GM18909 (cell line): ENCODE measurements at regions not wholly inside any gene's neighbourhood (a gene's known extent, or its start where the extent isn't known, plus 50 kb on each side); places are given as distances from the start of the nearest gene placed in this dataset.

Experiments
- ATAC-seq: cut with Tn5 transposase; IDR thresholded peaks from one replicate; pipeline ENCODE4 v1.9.1; 2021; ENCODE audit warnings: mild to moderate bottlenecking; ENCODE audit not compliant: unreplicated experiment, poor library complexity

DNA sequence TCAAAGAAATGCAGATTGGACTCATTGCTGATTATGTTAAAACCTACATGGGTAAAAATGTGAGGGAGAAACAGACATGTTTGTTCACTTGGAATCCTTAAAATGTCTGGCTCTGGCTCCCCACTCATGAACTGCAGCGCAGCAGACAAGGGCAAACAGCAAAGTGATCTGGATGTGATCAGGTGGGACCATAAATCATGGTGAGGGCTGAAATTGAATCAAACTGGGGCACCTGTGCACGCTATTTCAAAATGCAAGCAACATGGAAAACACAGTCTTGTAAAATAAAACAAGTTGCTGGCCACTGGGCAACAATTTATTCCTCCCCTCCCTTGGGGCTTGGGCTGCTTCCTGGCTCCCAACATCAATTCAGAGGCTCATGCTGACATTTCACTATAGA is 373.4 kb downstream of the SEC16B start:
- ATAC-seq, result no peak

DNA sequence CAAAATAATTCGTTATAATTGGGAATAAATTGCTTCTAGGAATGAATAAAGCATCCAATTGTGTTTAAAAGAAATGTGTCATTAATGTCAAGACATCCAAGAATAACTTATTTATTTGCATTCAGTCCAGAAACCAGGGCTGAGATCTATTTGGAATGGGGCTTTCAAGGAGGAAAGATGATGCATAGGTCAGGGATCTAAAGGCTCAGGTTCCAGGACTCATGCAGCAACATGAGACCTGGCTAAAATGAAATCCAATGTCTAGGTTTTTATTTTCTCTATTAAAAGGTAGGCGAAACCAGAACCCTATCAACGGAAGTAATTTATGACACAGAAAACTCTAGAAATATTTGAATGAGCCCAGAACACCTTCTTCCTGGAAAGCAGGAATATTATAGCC is 376.8 kb downstream of the SEC16B start:
- no peak for ATAC-seq

- no peak for ATAC-seq
Measured at GRCh38 chr1:177592624-177593023, 377.2 kb downstream of the SEC16B start.

GRCh38 chr1:177591155-177591554 is 378.7 kb downstream of the SEC16B start:
- no peak for ATAC-seq

GRCh38 chr1:177589166-177589565 is 380.7 kb downstream of the SEC16B start:
- no peak for ATAC-seq

GRCh38 chr1:177586429-177586828 is 383.4 kb downstream of the SEC16B start:
- no peak for ATAC-seq

DNA sequence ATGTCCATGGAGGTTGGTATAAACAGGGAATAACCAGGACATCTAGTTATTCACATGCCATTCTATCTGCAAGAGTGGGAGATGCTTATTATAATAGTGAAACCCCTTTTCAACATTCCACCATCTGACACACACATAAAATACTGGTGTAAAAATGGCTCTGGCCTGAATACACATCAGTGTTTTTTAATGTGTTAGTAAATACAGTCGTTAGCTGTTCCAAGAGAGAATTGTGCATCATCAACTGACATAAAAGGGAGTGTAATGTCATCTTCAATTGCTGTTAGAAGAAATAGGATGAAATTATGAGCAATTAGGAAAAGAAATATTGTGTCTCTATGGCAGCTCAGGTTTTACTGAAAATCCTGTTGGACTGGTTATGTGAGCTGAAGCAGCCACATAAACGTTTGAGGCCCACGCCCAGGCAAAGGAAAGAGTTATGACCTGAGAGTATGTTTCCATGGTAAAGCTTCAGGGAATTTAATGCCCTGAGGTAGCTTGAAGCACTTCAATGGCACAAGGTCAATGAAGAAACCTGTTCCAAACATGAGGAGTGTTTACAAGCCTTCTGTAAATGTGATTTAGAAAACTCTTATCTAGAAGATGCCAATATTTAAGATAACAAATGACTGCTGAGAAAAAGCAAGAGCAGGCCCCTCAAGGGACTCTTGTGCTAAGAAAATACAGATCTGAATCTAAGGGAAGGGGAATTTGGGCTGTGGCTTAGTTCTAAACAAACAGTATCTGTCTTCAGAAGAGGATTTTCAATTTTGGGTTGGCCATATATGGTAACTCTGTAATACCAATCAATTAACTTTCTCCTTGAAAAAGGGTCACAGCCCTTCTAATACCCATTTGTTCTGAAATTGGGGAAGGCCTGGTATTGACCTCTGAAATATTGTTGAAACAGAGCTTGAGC is 384.3 kb downstream of the SEC16B start:
- ATAC-seq, result no peak

- ATAC-seq, result no peak
Measured at GRCh38 chr1:177573901-177574300, 396.0 kb downstream of the SEC16B start.

- no peak for ATAC-seq
Measured at GRCh38 chr1:177571485-177572076, 398.3 kb downstream of the SEC16B start.

DNA sequence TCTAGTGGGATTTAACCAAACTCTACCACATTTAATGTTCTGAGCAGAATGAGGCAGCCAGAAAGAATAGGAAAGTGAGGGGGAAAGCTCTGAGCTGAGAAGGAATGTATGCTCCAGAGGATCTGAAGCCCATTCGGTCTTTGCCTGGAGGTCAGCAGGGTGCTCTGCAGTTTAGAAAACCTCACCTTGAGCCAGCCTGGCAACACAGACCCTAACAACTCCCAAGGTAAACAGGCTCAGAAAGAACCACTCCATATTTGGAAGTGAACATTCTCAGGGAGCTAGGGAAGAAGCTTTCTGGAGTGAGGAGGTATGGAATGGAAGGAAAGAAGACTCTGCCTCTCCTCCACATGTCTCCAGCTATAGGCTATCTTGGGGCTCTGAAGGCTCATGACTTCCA is 398.8 kb downstream of the SEC16B start:
- ATAC-seq, result no peak

DNA sequence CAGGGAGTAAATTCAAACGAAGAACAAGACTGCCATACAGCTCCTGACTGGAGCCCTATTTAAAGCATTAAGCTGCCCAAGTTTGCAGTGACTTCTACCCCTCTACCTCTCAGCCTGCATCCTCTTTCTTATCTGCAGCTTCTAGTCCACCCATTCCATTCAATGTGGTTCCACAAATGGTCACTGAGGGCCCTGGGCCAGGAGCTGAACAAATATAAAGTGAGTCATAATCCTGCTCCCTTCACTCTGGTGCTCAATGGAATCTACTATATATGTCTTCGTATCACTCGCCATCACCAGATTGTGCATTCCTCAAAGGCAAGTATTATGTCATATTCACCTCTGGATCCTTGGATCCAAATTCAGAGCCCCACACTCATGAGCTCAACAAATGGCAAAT is 398.7 kb downstream of the BRINP2 start:
- ATAC-seq, result no peak

- no peak for ATAC-seq
Measured at GRCh38 chr1:177568622-177569021, 397.9 kb downstream of the BRINP2 start.

DNA sequence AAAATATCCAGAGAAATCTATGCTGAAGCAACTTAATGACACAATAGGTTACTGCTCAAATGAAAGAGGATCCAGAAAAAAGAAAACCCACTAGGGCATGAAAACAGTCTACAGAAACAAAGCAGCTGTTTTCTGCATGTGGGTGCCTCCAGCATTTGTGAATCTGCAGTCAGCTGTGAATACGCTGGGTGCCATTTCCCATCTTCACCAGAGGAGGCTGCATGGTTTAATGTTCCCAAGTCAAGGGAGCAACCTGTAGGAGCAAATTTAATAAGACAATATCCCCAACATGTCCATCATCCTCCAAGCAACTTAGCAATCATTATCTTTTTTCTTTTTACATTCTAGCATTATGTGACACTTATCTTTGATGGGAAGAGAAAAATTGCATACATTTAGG is 396.6 kb downstream of the BRINP2 start:
- ATAC-seq, result no peak

DNA sequence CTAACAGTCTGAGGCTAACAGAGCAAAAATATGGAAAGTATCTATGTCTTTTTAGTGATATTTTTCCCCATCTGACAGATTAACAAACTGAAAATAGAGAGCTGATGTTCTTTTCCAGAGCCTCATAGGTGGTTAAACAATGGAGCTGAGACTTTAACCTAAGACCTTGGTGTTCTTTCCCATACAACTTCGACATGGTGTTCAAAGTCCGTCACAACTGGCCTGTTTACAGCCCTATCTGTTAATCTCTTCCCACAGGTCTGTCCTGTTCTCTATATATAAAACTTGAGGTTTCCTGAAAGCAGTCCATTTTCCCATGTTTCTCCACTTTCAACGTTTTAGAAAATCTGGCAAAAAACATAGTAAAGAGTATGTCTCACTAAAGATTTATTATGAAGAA is 395.7 kb downstream of the BRINP2 start:
- no peak for ATAC-seq

DNA sequence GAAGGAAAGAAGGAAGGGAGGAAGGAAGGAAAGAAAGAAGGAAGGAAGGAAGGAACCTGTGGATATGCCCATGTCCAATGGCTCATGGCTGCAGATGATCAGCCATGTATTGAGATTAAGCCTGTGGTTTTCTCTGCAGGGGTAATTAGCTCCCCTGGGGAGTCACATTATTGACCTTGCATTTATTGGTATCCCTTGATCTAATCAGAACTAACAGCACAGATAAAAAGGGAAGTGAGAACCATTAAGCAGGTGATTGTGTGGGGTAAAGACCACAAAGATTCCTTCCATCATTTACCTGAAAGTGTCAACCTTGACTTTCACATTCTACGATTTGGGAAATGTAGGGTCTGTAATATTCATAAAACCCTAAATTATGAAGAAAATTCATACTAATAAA is 390.7 kb downstream of the BRINP2 start:
- no peak for ATAC-seq

- no peak for ATAC-seq
Measured at GRCh38 chr1:177558372-177558771, 387.6 kb downstream of the BRINP2 start.

GRCh38 chr1:177556163-177556562 is 385.4 kb downstream of the BRINP2 start:
- no peak for ATAC-seq

DNA sequence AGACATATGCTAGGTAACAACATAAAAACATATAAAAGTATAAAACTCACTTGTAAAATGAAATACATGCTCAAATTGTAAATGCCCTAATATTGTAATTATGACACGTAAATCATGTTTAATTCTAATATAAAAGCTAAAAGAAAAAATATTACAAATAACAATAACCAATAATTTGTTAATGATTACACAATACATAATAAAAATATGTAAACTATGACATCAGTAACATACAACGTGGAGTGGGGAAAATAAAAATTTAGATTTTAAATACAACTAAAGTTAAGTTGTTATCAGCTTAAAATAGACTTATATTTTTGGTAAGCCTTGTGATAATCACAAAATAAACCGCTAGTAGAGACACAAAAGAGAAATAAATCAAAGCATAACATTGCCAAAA is 376.4 kb downstream of the BRINP2 start:
- no peak for ATAC-seq

GRCh38 chr1:177546346-177546745 is 375.6 kb downstream of the BRINP2 start:
- no peak for ATAC-seq

GRCh38 chr1:177526201-177526600 is 355.4 kb downstream of the BRINP2 start:
- ATAC-seq, result no peak

GRCh38 chr1:177525176-177525575 is 354.4 kb downstream of the BRINP2 start:
- no peak for ATAC-seq

GRCh38 chr1:177517546-177517945 is 346.8 kb downstream of the BRINP2 start:
- no peak for ATAC-seq
